Peyer's patch (tissue), 4 donors: ENCODE measurements at regions not wholly inside any gene's neighbourhood (a gene's known extent, or its start where the extent isn't known, plus 50 kb on each side); places are given as distances from the start of the nearest gene placed in this dataset.

Experiments used
- DNase-seq, 3 donors: peaks; one replicate each; pipeline ENCODE4 v3.0.0-alpha.2; 2017 to 2019
- H3K27ac ChIP-seq, 4 donors: fragments of 200-600 bp; sonication (generic); one replicate each; pipeline ENCODE4 v1.5.1; 2016 to 2019
- H3K27me3 ChIP-seq, 2 donors: fragments of 200-600 bp; sonication (generic); one replicate each; pipeline ENCODE4 v1.5.1; 2019
- H3K36me3 ChIP-seq, 3 donors: fragments of 200-600 bp; sonication (generic); one replicate each; pipeline ENCODE4 v1.5.1; 2016 to 2019
- H3K4me1 ChIP-seq, 4 donors: fragments of 200-600 bp; sonication (generic); one replicate each; pipeline ENCODE4 v1.5.1; 2016 to 2019
- H3K4me3 ChIP-seq, 4 donors: fragments of 200-600 bp; sonication (generic); 1 replicate in 3 of 4; 2 replicates in 1 of 4; pipeline ENCODE4 v1.5.1; 2016 to 2019; ENCODE audit warnings: mild to moderate bottlenecking in 1 of 4
- H3K9me3 ChIP-seq, 4 donors: fragments of 200-600 bp; sonication (generic); one replicate each; pipeline ENCODE4 v1.5.1; 2016 to 2019; ENCODE audit warnings: mild to moderate bottlenecking in 1 of 4
- POLR2A ChIP-seq, 2 donors: fragments of 450-650 bp; IDR thresholded peaks; one replicate each; pipeline ENCODE4 v1.5.1; 2017; ENCODE audit warnings: antibody characterized with exemption in 2 of 2, mild to moderate bottlenecking in 2 of 2, moderate library complexity in 2 of 2
- TF ChIP-seq, protein P1 (sequence below), 6 experiments: fragments of 450-650 bp in 4 of 6; fragments of 200-600 bp in 2 of 6; sonication (generic) in 1 of 6; IDR thresholded peaks; one replicate each; pipeline ENCODE4 v1.5.1; 2017 to 2019; ENCODE audit warnings: antibody characterized with exemption in 6 of 6, mild to moderate bottlenecking in 3 of 6, moderate library complexity in 1 of 6

- DNase-seq: no peak
- Histone ChIP-seq H3K27ac (no peak overlapping the region), H3K4me3 (no peak overlapping the region), H3K9me3 (no peaks in the 10 kb centered on the region), H3K27me3 (no peaks in the 10 kb centered on the region), H3K36me3 (no peaks in the 10 kb centered on the region), H3K4me1 (no peaks in the 10 kb centered on the region)
- TF ChIP-seq, protein P1, sequence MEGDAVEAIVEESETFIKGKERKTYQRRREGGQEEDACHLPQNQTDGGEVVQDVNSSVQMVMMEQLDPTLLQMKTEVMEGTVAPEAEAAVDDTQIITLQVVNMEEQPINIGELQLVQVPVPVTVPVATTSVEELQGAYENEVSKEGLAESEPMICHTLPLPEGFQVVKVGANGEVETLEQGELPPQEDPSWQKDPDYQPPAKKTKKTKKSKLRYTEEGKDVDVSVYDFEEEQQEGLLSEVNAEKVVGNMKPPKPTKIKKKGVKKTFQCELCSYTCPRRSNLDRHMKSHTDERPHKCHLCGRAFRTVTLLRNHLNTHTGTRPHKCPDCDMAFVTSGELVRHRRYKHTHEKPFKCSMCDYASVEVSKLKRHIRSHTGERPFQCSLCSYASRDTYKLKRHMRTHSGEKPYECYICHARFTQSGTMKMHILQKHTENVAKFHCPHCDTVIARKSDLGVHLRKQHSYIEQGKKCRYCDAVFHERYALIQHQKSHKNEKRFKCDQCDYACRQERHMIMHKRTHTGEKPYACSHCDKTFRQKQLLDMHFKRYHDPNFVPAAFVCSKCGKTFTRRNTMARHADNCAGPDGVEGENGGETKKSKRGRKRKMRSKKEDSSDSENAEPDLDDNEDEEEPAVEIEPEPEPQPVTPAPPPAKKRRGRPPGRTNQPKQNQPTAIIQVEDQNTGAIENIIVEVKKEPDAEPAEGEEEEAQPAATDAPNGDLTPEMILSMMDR (IDR thresholded peaks at IDR 0.05): no peak
- TF ChIP-seq POLR2A (IDR thresholded peaks at IDR 0.05): no peak
Measured at GRCh38 chr5:174352681-174353080, 307.2 kb downstream of the NSG2 start.

DNA sequence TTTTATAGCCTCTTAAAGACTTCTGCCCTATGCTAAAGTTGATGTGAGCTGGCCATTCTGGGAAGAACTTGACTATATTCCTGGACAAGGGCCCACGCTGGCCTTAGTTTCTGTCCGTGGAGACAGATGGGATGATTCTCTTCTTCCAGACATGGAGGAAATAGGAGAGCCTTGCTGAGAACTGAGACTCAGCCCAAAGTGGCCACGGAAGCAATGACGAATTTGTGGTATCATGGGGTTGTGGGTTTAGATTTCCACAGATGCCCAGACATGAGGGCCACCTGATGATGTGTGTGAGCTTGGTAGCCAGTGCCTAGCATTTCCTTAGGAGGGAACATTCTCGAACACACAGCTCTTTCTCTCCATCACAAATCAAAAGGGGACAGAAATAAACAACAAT, 309.1 kb downstream of the NSG2 start:
- H3K4me1 ChIP-seq: no peaks in the 10 kb centered on the region
- DNase-seq: no peak

DNA sequence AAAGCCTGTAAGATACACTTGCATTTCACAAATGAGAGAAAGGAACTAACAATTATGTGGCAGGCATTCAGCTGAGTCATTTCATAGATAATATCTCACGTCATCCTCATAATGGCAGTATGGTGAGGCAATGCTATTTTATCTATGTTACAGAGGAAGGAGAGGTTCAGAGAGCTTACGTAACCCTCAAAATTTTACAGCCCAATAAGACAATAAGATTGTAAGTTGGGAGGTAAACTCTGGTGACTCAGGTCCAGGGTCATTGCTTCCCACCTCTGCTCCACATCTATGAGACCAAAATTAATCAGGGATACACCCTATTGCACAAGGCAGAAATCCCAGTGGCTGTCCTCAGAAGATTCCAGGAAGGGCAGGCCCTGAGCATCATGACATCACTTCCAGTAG, 309.7 kb downstream of the NSG2 start:
- DNase-seq: no peak
- Histone ChIP-seq H3K9me3 (no peaks in the 10 kb centered on the region), H3K27ac (no peak overlapping the region), H3K27me3 (no peaks in the 10 kb centered on the region), H3K36me3 (no peaks in the 10 kb centered on the region), H3K4me1 (no peaks in the 10 kb centered on the region), H3K4me3 (no peak overlapping the region)
- no peak for TF ChIP-seq POLR2A (IDR thresholded peaks at IDR 0.05)
- TF ChIP-seq, protein P1 (IDR thresholded peaks at IDR 0.05): no peak

More for the DNA sequence above, 309.1 kb downstream of the NSG2 start:
- Histone ChIP-seq H3K27ac (no peak overlapping the region), H3K36me3 (no peaks in the 10 kb centered on the region), H3K4me3 (no peak overlapping the region), H3K27me3 (no peaks in the 10 kb centered on the region), H3K9me3 (no peaks in the 10 kb centered on the region)
- TF ChIP-seq POLR2A (IDR thresholded peaks at IDR 0.05): no peak
- TF ChIP-seq, protein P1 (IDR thresholded peaks at IDR 0.05): no peak

DNA sequence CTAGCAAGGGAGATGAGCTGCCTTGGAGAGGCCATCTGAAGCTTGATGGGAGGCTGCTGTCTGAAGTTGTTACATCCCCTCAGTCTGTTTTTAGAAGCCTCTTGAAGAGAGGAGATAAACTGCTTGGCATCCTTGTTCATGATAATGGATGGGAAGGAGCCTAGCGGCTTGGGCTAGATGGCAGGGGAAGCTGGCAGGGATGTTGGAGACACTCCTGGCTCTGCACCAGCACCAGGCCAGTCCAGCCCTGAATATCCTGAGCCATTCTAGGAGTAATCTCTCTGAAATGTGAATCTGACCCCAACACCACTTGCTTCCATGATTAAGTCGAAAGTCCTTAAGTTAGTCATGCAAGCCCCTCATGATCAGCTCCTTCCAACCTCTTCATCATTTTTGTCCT, 310.5 kb downstream of the NSG2 start:
- Histone ChIP-seq H3K4me1 (no peaks in the 10 kb centered on the region), H3K27me3 (no peaks in the 10 kb centered on the region), H3K36me3 (no peaks in the 10 kb centered on the region), H3K4me3 (no peak overlapping the region), H3K9me3 (no peaks in the 10 kb centered on the region), H3K27ac (no peak overlapping the region)
- no peak for DNase-seq
- no peak for TF ChIP-seq POLR2A (IDR thresholded peaks at IDR 0.05)

GRCh38 chr5:174356536-174356935, 311.0 kb downstream of the NSG2 start:
- TF ChIP-seq POLR2A (IDR thresholded peaks at IDR 0.05): no peak
- TF ChIP-seq, protein P1 (IDR thresholded peaks at IDR 0.05): no peak
- Histone ChIP-seq H3K4me3 (no peak overlapping the region), H3K4me1 (no peaks in the 10 kb centered on the region), H3K27me3 (no peaks in the 10 kb centered on the region), H3K27ac (no peak overlapping the region), H3K9me3 (no peaks in the 10 kb centered on the region), H3K36me3 (no peaks in the 10 kb centered on the region)
- DNase-seq: no peak

GRCh38 chr5:174358276-174358675, 312.8 kb downstream of the NSG2 start:
- Histone ChIP-seq H3K9me3 (no peaks in the 10 kb centered on the region), H3K27ac (no peak overlapping the region), H3K36me3 (no peaks in the 10 kb centered on the region), H3K27me3 (no peaks in the 10 kb centered on the region), H3K4me1 (no peaks in the 10 kb centered on the region), H3K4me3 (no peak overlapping the region)
- DNase-seq: no peak
- TF ChIP-seq, protein P1 (IDR thresholded peaks at IDR 0.05): no peak
- no peak for TF ChIP-seq POLR2A (IDR thresholded peaks at IDR 0.05)
